ENCODE measurements at regions not wholly inside any gene's neighbourhood (a gene's known extent, or its start where the extent isn't known, plus 50 kb on each side); places are given as distances from the start of the nearest gene placed in this dataset.
"Not testable (repeated sequence)": the region's sequence is repeated elsewhere in the genome, so short reads cannot be mapped to it uniquely, and the experiment has no call there.

- no peak overlapping the region for H3K4me3 Mint-ChIP-seq (ENCODE audit: low read depth, unreplicated experiment)
- CTCF ChIA-PET = no interaction called here
- BruUV-seq (replicated peaks) = no TSS peak
- no peaks in the 10 kb centered on the region for H3K4me1 Mint-ChIP-seq (ENCODE audit: low read depth, unreplicated experiment)
- no peak for DNase-seq
- no peak overlapping the region for H3K27ac Mint-ChIP-seq (ENCODE audit: unreplicated experiment)
- H3K36me3 Mint-ChIP-seq (ENCODE audit: insufficient read depth, unreplicated experiment) = no peaks in the 10 kb centered on the region
- H3K27me3 Mint-ChIP-seq (ENCODE audit: unreplicated experiment) = no peaks in the 10 kb centered on the region
- intact Hi-C loops (cut with micrococcal nuclease; ENCODE audit: unreplicated experiment) = no loop called here
- H3K9me3 Mint-ChIP-seq (ENCODE audit: low read depth, unreplicated experiment) = peaks cover 2% of the 10 kb centered on the region
- no peak for TF ChIP-seq CTCF (IDR thresholded peaks at IDR 0.05; ENCODE audit: unreplicated experiment)
Observed at GRCh38 chrX:96591421-96591820, 93.2 kb upstream of the DIAPH2 start.

- H3K27me3 Mint-ChIP-seq (ENCODE audit: unreplicated experiment); intact Hi-C loops (cut with micrococcal nuclease; ENCODE audit: unreplicated experiment): not testable (repeated sequence)
Observed at GRCh38 chrX:96597847-96598246, 86.8 kb upstream of the DIAPH2 start.

GRCh38 chrX:96611619-96612362 lies 72.9 kb upstream of the DIAPH2 start:
- no peak for DNase-seq
- Mint-ChIP-seq H3K4me1 (ENCODE audit: low read depth, unreplicated experiment) (no peaks in the 10 kb centered on the region), H3K4me3 (ENCODE audit: low read depth, unreplicated experiment) (no peak overlapping the region), H3K36me3 (ENCODE audit: insufficient read depth, unreplicated experiment) (no peaks in the 10 kb centered on the region), H3K27me3 (ENCODE audit: unreplicated experiment) (no peaks in the 10 kb centered on the region), H3K27ac (ENCODE audit: unreplicated experiment) (no peak overlapping the region), H3K9me3 (ENCODE audit: low read depth, unreplicated experiment) (no peaks in the 10 kb centered on the region)
- TF ChIP-seq CTCF (IDR thresholded peaks at IDR 0.05; ENCODE audit: unreplicated experiment) = no peak
- CTCF ChIA-PET = no interaction called here
- no TSS peak for BruUV-seq (replicated peaks)
- intact Hi-C loops (cut with micrococcal nuclease; ENCODE audit: unreplicated experiment) = no loop called here

More at GRCh38 chrX:96597847-96598246, 86.8 kb upstream of the DIAPH2 start:
- BruUV-seq (replicated peaks); H3K4me1 Mint-ChIP-seq (ENCODE audit: low read depth, unreplicated experiment); H3K27ac Mint-ChIP-seq (ENCODE audit: unreplicated experiment); H3K9me3 Mint-ChIP-seq (ENCODE audit: low read depth, unreplicated experiment); H3K4me3 Mint-ChIP-seq (ENCODE audit: low read depth, unreplicated experiment); H3K36me3 Mint-ChIP-seq (ENCODE audit: insufficient read depth, unreplicated experiment); DNase-seq: not testable (repeated sequence)
- CTCF ChIA-PET = interaction anchor here (0.6 kb wide), 1 partner anchor 26 kb away, joined by 3 read pairs; no protein-coding TSS in a partner anchor

GRCh38 chrX:96615448-96615847 lies 69.2 kb upstream of the DIAPH2 start:
- no peak overlapping the region for H3K4me3 Mint-ChIP-seq (ENCODE audit: low read depth, unreplicated experiment)
- no peak overlapping the region for H3K27ac Mint-ChIP-seq (ENCODE audit: unreplicated experiment)
- CTCF ChIA-PET = no interaction called here
- TF ChIP-seq CTCF (IDR thresholded peaks at IDR 0.05; ENCODE audit: unreplicated experiment) = no peak
- no peaks in the 10 kb centered on the region for H3K36me3 Mint-ChIP-seq (ENCODE audit: insufficient read depth, unreplicated experiment)
- no peaks in the 10 kb centered on the region for H3K27me3 Mint-ChIP-seq (ENCODE audit: unreplicated experiment)
- intact Hi-C loops (cut with micrococcal nuclease; ENCODE audit: unreplicated experiment) = no loop called here
- H3K9me3 Mint-ChIP-seq (ENCODE audit: low read depth, unreplicated experiment) = no peaks in the 10 kb centered on the region
- no TSS peak for BruUV-seq (replicated peaks)
- no peak for DNase-seq
- no peaks in the 10 kb centered on the region for H3K4me1 Mint-ChIP-seq (ENCODE audit: low read depth, unreplicated experiment)

GRCh38 chrX:96619588-96619987 lies 65.1 kb upstream of the DIAPH2 start:
- TF ChIP-seq CTCF (IDR thresholded peaks at IDR 0.05; ENCODE audit: unreplicated experiment) = no peak
- no TSS peak for BruUV-seq (replicated peaks)
- CTCF ChIA-PET = no interaction called here
- Mint-ChIP-seq H3K36me3 (ENCODE audit: insufficient read depth, unreplicated experiment) (no peaks in the 10 kb centered on the region), H3K9me3 (ENCODE audit: low read depth, unreplicated experiment) (no peaks in the 10 kb centered on the region), H3K27ac (ENCODE audit: unreplicated experiment) (no peak overlapping the region), H3K4me3 (ENCODE audit: low read depth, unreplicated experiment) (no peak overlapping the region), H3K4me1 (ENCODE audit: low read depth, unreplicated experiment) (no peaks in the 10 kb centered on the region), H3K27me3 (ENCODE audit: unreplicated experiment) (peaks cover 5% of the 10 kb centered on the region)
- intact Hi-C loops (cut with micrococcal nuclease; ENCODE audit: unreplicated experiment) = no loop called here
- DNase-seq = no peak
